Uterus (tissue), 2 donors: ENCODE measurements at regions not wholly inside any gene's neighbourhood (a gene's known extent, or its start where the extent isn't known, plus 50 kb on each side); places are given as distances from the start of the nearest gene placed in this dataset.

ENCODE experiments used
- POLR2A ChIP-seq, 2 donors: fragments of 450-650 bp; IDR thresholded peaks; one replicate each; pipeline ENCODE4 v1.6.1; 2016; ENCODE audit warnings: antibody characterized with exemption in 2 of 2, mild to moderate bottlenecking in 1 of 2, moderate library complexity in 1 of 2
- TF ChIP-seq, protein P1 (sequence below), 4 experiments: fragments of 200-600 bp in 2 of 4; fragments of 450-650 bp in 2 of 4; sonication (generic) in 2 of 4; IDR thresholded peaks; one replicate each; pipeline ENCODE4 v1.5.1; 2016 to 2019; ENCODE audit warnings: antibody characterized with exemption in 4 of 4, mild to moderate bottlenecking in 2 of 4, moderate library complexity in 1 of 4

GRCh38 chr4:180664766-180665368 is 1578.3 kb upstream of the TENM3 start:
- TF ChIP-seq, protein P1, sequence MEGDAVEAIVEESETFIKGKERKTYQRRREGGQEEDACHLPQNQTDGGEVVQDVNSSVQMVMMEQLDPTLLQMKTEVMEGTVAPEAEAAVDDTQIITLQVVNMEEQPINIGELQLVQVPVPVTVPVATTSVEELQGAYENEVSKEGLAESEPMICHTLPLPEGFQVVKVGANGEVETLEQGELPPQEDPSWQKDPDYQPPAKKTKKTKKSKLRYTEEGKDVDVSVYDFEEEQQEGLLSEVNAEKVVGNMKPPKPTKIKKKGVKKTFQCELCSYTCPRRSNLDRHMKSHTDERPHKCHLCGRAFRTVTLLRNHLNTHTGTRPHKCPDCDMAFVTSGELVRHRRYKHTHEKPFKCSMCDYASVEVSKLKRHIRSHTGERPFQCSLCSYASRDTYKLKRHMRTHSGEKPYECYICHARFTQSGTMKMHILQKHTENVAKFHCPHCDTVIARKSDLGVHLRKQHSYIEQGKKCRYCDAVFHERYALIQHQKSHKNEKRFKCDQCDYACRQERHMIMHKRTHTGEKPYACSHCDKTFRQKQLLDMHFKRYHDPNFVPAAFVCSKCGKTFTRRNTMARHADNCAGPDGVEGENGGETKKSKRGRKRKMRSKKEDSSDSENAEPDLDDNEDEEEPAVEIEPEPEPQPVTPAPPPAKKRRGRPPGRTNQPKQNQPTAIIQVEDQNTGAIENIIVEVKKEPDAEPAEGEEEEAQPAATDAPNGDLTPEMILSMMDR (IDR thresholded peaks at IDR 0.05), result peak; percentile 30 to 63 (median 45)
- TF ChIP-seq POLR2A (IDR thresholded peaks at IDR 0.05), result no peak
